ENCODE measurements at regions not wholly inside any gene's neighbourhood (a gene's known extent, or its start where the extent isn't known, plus 50 kb on each side); places are given as distances from the start of the nearest gene placed in this dataset.

- DNase-seq (ENCODE audit: low read depth, low spot score): no peak
- Histone ChIP-seq H3K9me3 (ENCODE audit: control insufficient read depth, insufficient read depth, low read length) (no peaks in the 10 kb centered on the region), H3K27me3 (ENCODE audit: control insufficient read depth, insufficient read depth, low read length) (no peaks in the 10 kb centered on the region), H3K27ac (ENCODE audit: low read length) (no peak overlapping the region), H3K4me3 (ENCODE audit: low read length) (no peak overlapping the region), H3K4me1 (ENCODE audit: control insufficient read depth, insufficient read depth, low read length) (no peaks in the 10 kb centered on the region), H3K36me3 (ENCODE audit: control insufficient read depth, insufficient read depth, low read length) (no peaks in the 10 kb centered on the region)
- WGBS (ENCODE audit: insufficient coverage, insufficient read length): no CpG with 5 or more reads among the region's 3 CpGs
These were observed 406.9 kb upstream of the MAP3K7 start for GRCh38 chr6:90993770-90994169.

DNA sequence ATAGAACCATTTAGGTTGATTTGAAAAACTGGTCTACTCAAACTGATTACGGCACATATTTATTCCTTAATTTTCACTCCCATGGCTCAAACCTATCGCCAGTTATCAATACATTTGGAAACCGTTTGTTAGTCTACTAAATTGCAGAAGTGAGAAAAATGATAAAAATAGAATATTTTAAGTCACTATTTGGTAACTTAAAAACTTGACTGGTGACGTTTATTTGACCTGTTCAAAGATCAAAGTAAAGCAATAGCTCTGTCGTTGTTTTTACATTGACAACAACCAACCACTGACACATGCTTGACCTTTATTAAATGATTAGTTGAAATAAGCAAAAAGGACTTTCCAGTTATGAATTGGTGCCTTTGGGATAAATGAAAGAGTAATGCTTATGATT lies 402.9 kb upstream of the MAP3K7 start:
- H3K4me3 ChIP-seq (ENCODE audit: low read length): no peak overlapping the region
- no peaks in the 10 kb centered on the region for H3K36me3 ChIP-seq (ENCODE audit: control insufficient read depth, insufficient read depth, low read length)
- no peaks in the 10 kb centered on the region for H3K9me3 ChIP-seq (ENCODE audit: control insufficient read depth, insufficient read depth, low read length)
- H3K4me1 ChIP-seq (ENCODE audit: control insufficient read depth, insufficient read depth, low read length): no peaks in the 10 kb centered on the region
- no peaks in the 10 kb centered on the region for H3K27me3 ChIP-seq (ENCODE audit: control insufficient read depth, insufficient read depth, low read length)
- H3K27ac ChIP-seq (ENCODE audit: low read length): no peak overlapping the region
- DNase-seq (ENCODE audit: low read depth, low spot score): no peak
- WGBS (ENCODE audit: insufficient coverage, insufficient read length): no CpG with 5 or more reads among the region's 5 CpGs

DNA sequence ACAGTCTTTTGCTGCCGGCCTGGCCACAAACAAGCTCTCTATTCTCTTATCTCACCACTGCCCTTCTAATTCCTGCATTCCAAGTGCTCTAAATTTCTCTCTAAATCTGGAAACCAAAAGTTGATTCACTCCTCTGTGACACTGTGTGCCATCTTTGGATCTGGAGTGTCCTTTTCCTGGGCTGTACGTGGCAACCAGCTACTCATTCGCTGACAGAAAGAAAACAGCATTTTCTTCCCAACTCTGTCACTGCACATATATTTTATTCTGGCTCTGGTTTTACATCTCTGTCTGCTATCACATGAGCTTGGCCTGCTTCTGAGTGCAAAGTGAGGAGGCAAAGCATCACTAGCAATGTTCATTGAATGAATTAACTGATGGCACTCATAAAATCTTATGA lies 397.2 kb upstream of the MAP3K7 start:
- H3K27ac ChIP-seq (ENCODE audit: low read length): no peak overlapping the region
- no peaks in the 10 kb centered on the region for H3K9me3 ChIP-seq (ENCODE audit: control insufficient read depth, insufficient read depth, low read length)
- DNase-seq (ENCODE audit: low read depth, low spot score): no peak
- H3K36me3 ChIP-seq (ENCODE audit: control insufficient read depth, insufficient read depth, low read length): no peaks in the 10 kb centered on the region
- H3K4me3 ChIP-seq (ENCODE audit: low read length): no peak overlapping the region
- H3K27me3 ChIP-seq (ENCODE audit: control insufficient read depth, insufficient read depth, low read length): no peaks in the 10 kb centered on the region
- no CpG with 5 or more reads among the region's 3 CpGs for WGBS (ENCODE audit: insufficient coverage, insufficient read length)
- H3K4me1 ChIP-seq (ENCODE audit: control insufficient read depth, insufficient read depth, low read length): no peaks in the 10 kb centered on the region

DNA sequence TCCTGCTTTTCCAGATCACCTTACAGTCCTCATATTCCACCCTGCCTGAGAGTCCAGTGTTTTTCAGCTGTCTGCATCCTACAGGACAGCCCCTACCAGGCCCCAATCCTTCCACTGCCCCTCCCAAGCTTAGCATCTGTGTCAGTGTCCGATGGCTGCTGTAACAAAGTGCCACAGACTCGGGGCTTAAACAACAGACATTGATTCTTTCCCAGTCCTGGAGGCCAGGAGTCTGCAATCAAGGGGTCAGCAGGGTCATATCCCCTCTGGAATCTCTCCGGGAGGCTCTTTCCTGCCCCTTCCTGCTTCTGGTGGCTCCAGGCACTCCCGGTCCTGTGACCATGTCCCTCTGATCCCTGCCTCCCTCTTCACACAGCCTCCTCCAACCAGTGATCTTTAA lies 396.6 kb upstream of the MAP3K7 start:
- no peaks in the 10 kb centered on the region for H3K36me3 ChIP-seq (ENCODE audit: control insufficient read depth, insufficient read depth, low read length)
- DNase-seq (ENCODE audit: low read depth, low spot score): no peak
- H3K27me3 ChIP-seq (ENCODE audit: control insufficient read depth, insufficient read depth, low read length): no peaks in the 10 kb centered on the region
- no peak overlapping the region for H3K4me3 ChIP-seq (ENCODE audit: low read length)
- no peaks in the 10 kb centered on the region for H3K4me1 ChIP-seq (ENCODE audit: control insufficient read depth, insufficient read depth, low read length)
- H3K27ac ChIP-seq (ENCODE audit: low read length): no peak overlapping the region
- no CpG with 5 or more reads among the region's 4 CpGs for WGBS (ENCODE audit: insufficient coverage, insufficient read length)
- no peaks in the 10 kb centered on the region for H3K9me3 ChIP-seq (ENCODE audit: control insufficient read depth, insufficient read depth, low read length)

GRCh38 chr6:90982581-90982980 lies 395.7 kb upstream of the MAP3K7 start:
- DNase-seq (ENCODE audit: low read depth, low spot score): no peak
- Histone ChIP-seq H3K36me3 (ENCODE audit: control insufficient read depth, insufficient read depth, low read length) (no peaks in the 10 kb centered on the region), H3K4me3 (ENCODE audit: low read length) (no peak overlapping the region), H3K27ac (ENCODE audit: low read length) (no peak overlapping the region), H3K9me3 (ENCODE audit: control insufficient read depth, insufficient read depth, low read length) (no peaks in the 10 kb centered on the region), H3K27me3 (ENCODE audit: control insufficient read depth, insufficient read depth, low read length) (no peaks in the 10 kb centered on the region), H3K4me1 (ENCODE audit: control insufficient read depth, insufficient read depth, low read length) (no peaks in the 10 kb centered on the region)
- WGBS (ENCODE audit: insufficient coverage, insufficient read length): no CpG with 5 or more reads among the region's 7 CpGs

- DNase-seq (ENCODE audit: low read depth, low spot score): no peak
- WGBS (ENCODE audit: insufficient coverage, insufficient read length): no CpG with 5 or more reads among the region's 3 CpGs
- no peak overlapping the region for H3K4me3 ChIP-seq (ENCODE audit: low read length)
- H3K27ac ChIP-seq (ENCODE audit: low read length): no peak overlapping the region
- H3K4me1 ChIP-seq (ENCODE audit: control insufficient read depth, insufficient read depth, low read length): no peaks in the 10 kb centered on the region
- no peaks in the 10 kb centered on the region for H3K9me3 ChIP-seq (ENCODE audit: control insufficient read depth, insufficient read depth, low read length)
- H3K36me3 ChIP-seq (ENCODE audit: control insufficient read depth, insufficient read depth, low read length): no peaks in the 10 kb centered on the region
- no peaks in the 10 kb centered on the region for H3K27me3 ChIP-seq (ENCODE audit: control insufficient read depth, insufficient read depth, low read length)
These were observed 395.2 kb upstream of the MAP3K7 start for GRCh38 chr6:90982051-90982450.

- H3K4me3 ChIP-seq (ENCODE audit: low read length): no peak overlapping the region
- no peak overlapping the region for H3K27ac ChIP-seq (ENCODE audit: low read length)
- H3K27me3 ChIP-seq (ENCODE audit: control insufficient read depth, insufficient read depth, low read length): no peaks in the 10 kb centered on the region
- no peaks in the 10 kb centered on the region for H3K4me1 ChIP-seq (ENCODE audit: control insufficient read depth, insufficient read depth, low read length)
- DNase-seq (ENCODE audit: low read depth, low spot score): no peak
- H3K9me3 ChIP-seq (ENCODE audit: control insufficient read depth, insufficient read depth, low read length): no peaks in the 10 kb centered on the region
- H3K36me3 ChIP-seq (ENCODE audit: control insufficient read depth, insufficient read depth, low read length): no peaks in the 10 kb centered on the region
- no CpG with 5 or more reads among the region's 4 CpGs for WGBS (ENCODE audit: insufficient coverage, insufficient read length)
These were observed 391.2 kb upstream of the MAP3K7 start for GRCh38 chr6:90978046-90978445.

DNA sequence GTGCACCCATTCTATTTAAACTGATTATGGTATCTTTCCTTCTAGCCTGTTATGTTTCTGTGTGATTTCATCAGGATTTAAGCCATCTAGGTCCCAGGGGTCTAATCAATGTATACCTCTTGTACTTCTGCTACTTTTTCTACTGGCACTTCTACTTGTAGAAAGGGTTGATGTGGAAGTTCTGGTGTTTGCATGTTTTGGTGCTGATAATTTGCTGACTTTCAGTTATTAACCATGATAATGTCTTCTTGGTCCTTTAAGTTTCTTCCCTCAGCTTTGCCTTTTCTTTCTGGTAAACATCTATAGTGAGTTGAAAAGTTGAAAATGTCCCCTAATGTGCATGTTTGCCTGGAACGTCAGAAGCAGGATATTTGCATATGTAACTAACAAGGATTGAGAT lies 390.6 kb upstream of the MAP3K7 start:
- Histone ChIP-seq H3K4me1 (ENCODE audit: control insufficient read depth, insufficient read depth, low read length) (no peaks in the 10 kb centered on the region), H3K9me3 (ENCODE audit: control insufficient read depth, insufficient read depth, low read length) (no peaks in the 10 kb centered on the region), H3K27ac (ENCODE audit: low read length) (no peak overlapping the region), H3K4me3 (ENCODE audit: low read length) (no peak overlapping the region), H3K27me3 (ENCODE audit: control insufficient read depth, insufficient read depth, low read length) (no peaks in the 10 kb centered on the region), H3K36me3 (ENCODE audit: control insufficient read depth, insufficient read depth, low read length) (no peaks in the 10 kb centered on the region)
- DNase-seq (ENCODE audit: low read depth, low spot score): no peak
- no CpG with 5 or more reads among the region's 1 CpG for WGBS (ENCODE audit: insufficient coverage, insufficient read length)

DNA sequence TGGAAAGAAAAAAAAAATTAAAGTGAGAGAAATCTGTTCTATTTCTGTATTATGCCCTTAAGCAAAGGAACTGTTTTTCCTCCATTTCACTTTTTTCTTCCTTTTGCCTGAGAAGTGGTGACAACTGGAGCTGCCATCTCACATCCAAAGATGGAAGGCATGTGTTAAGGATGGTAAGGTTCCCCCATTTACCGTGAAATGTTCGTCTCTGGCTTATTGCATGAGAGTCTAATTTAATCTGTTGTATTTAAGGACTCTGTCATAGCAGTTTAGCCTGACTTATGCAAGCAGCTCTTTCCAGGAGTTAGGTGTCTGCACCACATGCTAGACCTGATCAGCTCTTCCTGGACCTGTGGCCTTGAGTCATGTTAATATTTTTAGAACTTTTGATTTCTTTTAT lies 389.5 kb upstream of the MAP3K7 start:
- Histone ChIP-seq H3K27me3 (ENCODE audit: control insufficient read depth, insufficient read depth, low read length) (no peaks in the 10 kb centered on the region), H3K4me1 (ENCODE audit: control insufficient read depth, insufficient read depth, low read length) (no peaks in the 10 kb centered on the region), H3K27ac (ENCODE audit: low read length) (no peak overlapping the region), H3K9me3 (ENCODE audit: control insufficient read depth, insufficient read depth, low read length) (no peaks in the 10 kb centered on the region), H3K4me3 (ENCODE audit: low read length) (no peak overlapping the region), H3K36me3 (ENCODE audit: control insufficient read depth, insufficient read depth, low read length) (no peaks in the 10 kb centered on the region)
- DNase-seq (ENCODE audit: low read depth, low spot score): no peak
- no CpG with 5 or more reads among the region's 2 CpGs for WGBS (ENCODE audit: insufficient coverage, insufficient read length)

DNA sequence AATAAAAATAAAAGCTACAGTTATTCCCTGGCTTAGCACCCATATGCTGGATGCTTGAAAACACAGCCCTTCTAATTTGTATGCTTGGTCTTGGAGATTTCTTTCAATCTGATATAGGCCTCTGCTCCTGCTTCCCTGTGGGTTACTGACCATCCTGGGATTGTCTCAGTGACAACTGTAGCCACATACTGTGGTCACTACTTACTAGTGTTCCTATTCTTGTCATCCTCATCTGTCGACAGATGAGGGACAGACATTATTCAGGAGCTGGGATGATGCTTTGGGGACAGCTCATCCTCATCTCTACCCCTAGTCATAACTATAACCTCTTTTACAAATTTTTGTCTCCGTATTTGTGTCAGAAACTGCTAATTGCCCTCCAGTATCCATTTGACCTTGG lies 388.9 kb upstream of the MAP3K7 start:
- H3K36me3 ChIP-seq (ENCODE audit: control insufficient read depth, insufficient read depth, low read length): no peaks in the 10 kb centered on the region
- H3K27me3 ChIP-seq (ENCODE audit: control insufficient read depth, insufficient read depth, low read length): no peaks in the 10 kb centered on the region
- WGBS (ENCODE audit: insufficient coverage, insufficient read length): no CpG with 5 or more reads among the region's 2 CpGs
- no peak overlapping the region for H3K27ac ChIP-seq (ENCODE audit: low read length)
- no peaks in the 10 kb centered on the region for H3K4me1 ChIP-seq (ENCODE audit: control insufficient read depth, insufficient read depth, low read length)
- DNase-seq (ENCODE audit: low read depth, low spot score): no peak
- H3K9me3 ChIP-seq (ENCODE audit: control insufficient read depth, insufficient read depth, low read length): no peaks in the 10 kb centered on the region
- H3K4me3 ChIP-seq (ENCODE audit: low read length): no peak overlapping the region

GRCh38 chr6:90973188-90973587 lies 386.3 kb upstream of the MAP3K7 start:
- no peak overlapping the region for H3K4me3 ChIP-seq (ENCODE audit: low read length)
- no peaks in the 10 kb centered on the region for H3K4me1 ChIP-seq (ENCODE audit: control insufficient read depth, insufficient read depth, low read length)
- H3K9me3 ChIP-seq (ENCODE audit: control insufficient read depth, insufficient read depth, low read length): no peaks in the 10 kb centered on the region
- no peak for DNase-seq (ENCODE audit: low read depth, low spot score)
- H3K36me3 ChIP-seq (ENCODE audit: control insufficient read depth, insufficient read depth, low read length): no peaks in the 10 kb centered on the region
- H3K27ac ChIP-seq (ENCODE audit: low read length): no peak overlapping the region
- no peaks in the 10 kb centered on the region for H3K27me3 ChIP-seq (ENCODE audit: control insufficient read depth, insufficient read depth, low read length)

All from iPS DF 6.9 (cell line).